Activated CD4-positive, alpha-beta memory T cell treated with anti-CD3 and anti-CD28 coated beads for 36 hours (primary cell): ENCODE measurements at regions not wholly inside any gene's neighbourhood (a gene's known extent, or its start where the extent isn't known, plus 50 kb on each side); places are given as distances from the start of the nearest gene placed in this dataset.

ENCODE experiments used
- CTCF ChIA-PET: fragments of 350-600 bp; sonication (Branson Sonifier 250); formaldehyde crosslinking; loops from one replicate; lab custom pipeline; 2021; ENCODE audit warnings: antibody characterized with exemption, inconsistent platforms; lab: Charles Lee
- POLR2A ChIA-PET: fragments of 350-600 bp; sonication (Branson Sonifier 250); formaldehyde crosslinking; loops from one replicate; lab custom pipeline; 2021; ENCODE audit warnings: antibody characterized with exemption; lab: Charles Lee
- DNase-seq: peaks from one replicate; pipeline ENCODE4 v3.0.0-alpha.2; 2020
- H3K27ac Mint-ChIP-seq: one replicate; pipeline ENCODE4 v1.8.0; 2021; ENCODE audit warnings: mixed read lengths
- H3K27me3 Mint-ChIP-seq: one replicate; pipeline ENCODE4 v1.8.0; 2021; ENCODE audit warnings: mixed read lengths
- H3K36me3 Mint-ChIP-seq: one replicate; pipeline ENCODE4 v1.8.0; 2021; ENCODE audit warnings: mixed read lengths
- H3K4me1 Mint-ChIP-seq: one replicate; pipeline ENCODE4 v1.8.0; 2021; ENCODE audit warnings: low read depth, mixed read lengths
- H3K4me3 Mint-ChIP-seq: one replicate; pipeline ENCODE4 v1.8.0; 2021; ENCODE audit warnings: mild to moderate bottlenecking, mixed read lengths
- H3K9me3 Mint-ChIP-seq: one replicate; pipeline ENCODE4 v1.8.0; 2021; ENCODE audit warnings: mixed read lengths
- intact Hi-C: fragments of 100-400 bp; cut with micrococcal nuclease; formaldehyde crosslinking; loops from one replicate; pipeline ENCODE4 v1.15.1; 2023

- no peak for DNase-seq
- Mint-ChIP-seq H3K27me3 (no peaks in the 10 kb centered on the region), H3K36me3 (no peaks in the 10 kb centered on the region), H3K4me3 (no peak overlapping the region), H3K9me3 (no peaks in the 10 kb centered on the region), H3K27ac (no peak overlapping the region), H3K4me1 (no peaks in the 10 kb centered on the region)
- intact Hi-C loops, result no loop called here
- CTCF ChIA-PET, result no interaction called here
- POLR2A ChIA-PET, result no interaction called here
Observed at GRCh38 chr10:83222300-83222699, 917.0 kb upstream of the GHITM start.

DNA sequence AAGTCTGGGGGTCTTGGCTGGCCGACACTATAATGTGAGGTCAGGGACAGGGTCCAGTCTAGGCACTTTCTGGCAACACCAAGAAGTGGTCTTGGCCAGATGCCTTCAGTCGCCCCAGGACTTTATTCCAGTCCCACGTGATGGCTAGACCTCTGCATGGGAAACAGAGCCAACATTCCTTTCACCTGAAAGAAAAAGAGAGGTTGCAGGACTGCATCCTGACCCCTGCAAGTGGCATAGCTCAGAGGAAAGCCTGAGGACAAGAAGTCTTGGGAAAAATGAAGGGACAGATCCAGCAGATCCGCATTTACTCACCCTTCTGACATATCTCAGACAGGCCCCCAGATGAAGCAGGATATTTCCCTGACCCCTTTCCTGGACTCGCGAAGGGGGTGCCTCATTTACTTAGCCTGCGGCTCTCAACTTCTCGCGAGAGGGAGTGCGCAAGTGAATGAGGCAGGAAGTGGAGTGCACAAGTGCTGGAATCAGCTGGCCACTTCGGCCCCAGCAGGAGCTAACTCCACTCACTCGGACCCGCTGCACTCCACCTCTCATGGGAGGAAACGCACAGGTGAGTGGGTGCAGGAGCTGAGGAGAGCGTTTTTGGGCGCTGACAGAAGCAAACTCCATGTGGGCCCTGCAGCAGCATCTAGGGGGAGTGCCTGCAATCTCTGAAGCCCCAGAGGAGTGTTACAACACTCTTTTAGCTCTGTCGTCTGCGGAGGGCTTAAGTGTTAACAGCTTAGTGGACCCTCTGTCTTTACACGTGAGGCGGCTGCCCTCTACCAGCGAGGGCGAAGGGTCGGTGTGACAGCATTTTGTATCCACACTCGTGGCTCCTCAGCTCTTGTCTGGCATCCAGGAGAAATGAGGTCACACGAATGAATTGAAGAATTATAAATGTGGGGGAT lies 916.2 kb upstream of the GHITM start:
- no peaks in the 10 kb centered on the region for H3K36me3 Mint-ChIP-seq
- intact Hi-C loops, result no loop called here

GRCh38 chr10:83225781-83226180 lies 913.5 kb upstream of the GHITM start:
- H3K9me3 Mint-ChIP-seq, result no peaks in the 10 kb centered on the region
- H3K4me1 Mint-ChIP-seq, result no peaks in the 10 kb centered on the region
- H3K27ac Mint-ChIP-seq, result no peak overlapping the region
- H3K36me3 Mint-ChIP-seq, result no peaks in the 10 kb centered on the region
- DNase-seq, result no peak
- no peak overlapping the region for H3K4me3 Mint-ChIP-seq
- no peaks in the 10 kb centered on the region for H3K27me3 Mint-ChIP-seq
- ChIA-PET POLR2A (no interaction called here), CTCF (no interaction called here)
- intact Hi-C loops, result no loop called here

More for the DNA sequence above, 916.2 kb upstream of the GHITM start:
- Mint-ChIP-seq H3K27ac (no peak overlapping the region), H3K27me3 (no peaks in the 10 kb centered on the region), H3K9me3 (no peaks in the 10 kb centered on the region), H3K4me3 (no peak overlapping the region), H3K4me1 (no peaks in the 10 kb centered on the region)
- ChIA-PET CTCF (no interaction called here), POLR2A (no interaction called here)
- no peak for DNase-seq

DNA sequence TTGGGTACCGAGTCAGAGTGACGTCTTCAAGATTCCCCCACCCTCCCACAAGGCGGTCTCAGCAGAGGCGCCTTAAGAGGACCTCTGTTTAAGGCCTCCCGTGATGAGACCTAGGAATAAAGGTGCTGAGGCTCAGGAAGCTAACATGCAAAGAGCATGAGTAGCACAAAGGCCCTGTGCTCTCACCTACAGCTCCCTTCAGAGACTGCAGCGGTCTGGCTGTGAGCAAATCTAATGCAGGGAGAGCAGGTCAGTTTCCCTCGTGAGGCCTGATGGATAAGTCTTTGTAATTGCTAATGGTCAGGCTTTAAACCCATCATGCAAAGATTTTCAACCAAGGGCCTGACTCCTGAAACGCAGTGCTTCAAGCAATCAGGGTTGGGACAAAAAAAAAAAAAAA lies 909.3 kb upstream of the GHITM start:
- Mint-ChIP-seq H3K4me1 (no peaks in the 10 kb centered on the region), H3K9me3 (peaks cover 7% of the 10 kb centered on the region), H3K27me3 (no peaks in the 10 kb centered on the region), H3K36me3 (no peaks in the 10 kb centered on the region), H3K27ac (no peak overlapping the region), H3K4me3 (no peak overlapping the region)
- intact Hi-C loops, result no loop called here
- CTCF ChIA-PET, result no interaction called here
- no peak for DNase-seq
- POLR2A ChIA-PET, result no interaction called here

DNA sequence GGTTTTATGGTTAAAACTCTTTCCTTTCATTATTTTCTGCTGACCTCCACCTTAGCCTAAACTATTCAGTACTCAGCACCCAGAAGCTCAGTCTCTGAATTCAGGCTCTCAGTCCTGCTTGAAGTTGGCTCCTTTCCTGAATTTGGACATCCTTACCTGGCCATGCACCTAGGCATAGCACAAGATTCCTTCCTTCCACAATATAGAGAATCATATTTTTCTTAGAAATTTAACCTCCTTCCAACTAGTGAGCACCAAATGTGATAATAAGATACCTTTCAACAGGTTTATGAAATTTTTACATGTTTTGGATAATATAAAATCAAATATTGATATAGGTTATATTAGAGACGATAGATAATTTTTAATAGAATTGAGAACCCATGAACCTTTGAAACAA lies 905.6 kb upstream of the GHITM start:
- DNase-seq, result no peak
- Mint-ChIP-seq H3K27ac (no peak overlapping the region), H3K27me3 (no peaks in the 10 kb centered on the region), H3K36me3 (no peaks in the 10 kb centered on the region), H3K9me3 (peaks cover 7% of the 10 kb centered on the region), H3K4me1 (no peaks in the 10 kb centered on the region), H3K4me3 (no peak overlapping the region)
- POLR2A ChIA-PET, result no interaction called here
- CTCF ChIA-PET, result no interaction called here
- intact Hi-C loops, result no loop called here

- ChIA-PET POLR2A (no interaction called here), CTCF (no interaction called here)
- Mint-ChIP-seq H3K9me3 (peaks cover 7% of the 10 kb centered on the region), H3K27me3 (no peaks in the 10 kb centered on the region), H3K4me1 (no peaks in the 10 kb centered on the region), H3K36me3 (no peaks in the 10 kb centered on the region), H3K4me3 (no peak overlapping the region), H3K27ac (no peak overlapping the region)
- DNase-seq, result no peak
- intact Hi-C loops, result no loop called here
Observed at GRCh38 chr10:83248106-83248631, 891.1 kb upstream of the GHITM start.

DNA sequence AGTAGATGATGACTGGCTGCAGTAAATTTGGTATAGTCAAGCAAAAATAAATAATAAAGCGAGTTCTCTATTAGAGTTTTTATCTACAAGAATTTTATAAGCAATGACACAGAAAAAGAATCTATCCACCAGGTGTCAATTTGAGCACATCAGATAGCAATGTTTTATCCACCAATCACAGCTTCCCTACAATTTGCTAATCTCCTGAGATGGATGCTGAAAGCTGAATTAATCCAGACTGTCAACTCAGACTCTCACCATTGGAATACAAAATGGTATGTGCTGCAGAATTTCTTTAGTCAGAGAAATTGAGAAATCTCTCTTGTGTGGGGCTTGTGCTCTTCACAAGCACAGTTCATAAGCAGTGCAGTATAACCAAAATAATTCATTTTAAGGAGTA lies 888.9 kb upstream of the GHITM start:
- no peaks in the 10 kb centered on the region for H3K36me3 Mint-ChIP-seq
- H3K27me3 Mint-ChIP-seq, result no peaks in the 10 kb centered on the region
- no peaks in the 10 kb centered on the region for H3K4me1 Mint-ChIP-seq
- intact Hi-C loops, result no loop called here
- DNase-seq, result no peak
- H3K27ac Mint-ChIP-seq, result no peak overlapping the region
- no peak overlapping the region for H3K4me3 Mint-ChIP-seq
- POLR2A ChIA-PET, result no interaction called here
- H3K9me3 Mint-ChIP-seq, result peaks cover 25% of the 10 kb centered on the region
- CTCF ChIA-PET, result no interaction called here

DNA sequence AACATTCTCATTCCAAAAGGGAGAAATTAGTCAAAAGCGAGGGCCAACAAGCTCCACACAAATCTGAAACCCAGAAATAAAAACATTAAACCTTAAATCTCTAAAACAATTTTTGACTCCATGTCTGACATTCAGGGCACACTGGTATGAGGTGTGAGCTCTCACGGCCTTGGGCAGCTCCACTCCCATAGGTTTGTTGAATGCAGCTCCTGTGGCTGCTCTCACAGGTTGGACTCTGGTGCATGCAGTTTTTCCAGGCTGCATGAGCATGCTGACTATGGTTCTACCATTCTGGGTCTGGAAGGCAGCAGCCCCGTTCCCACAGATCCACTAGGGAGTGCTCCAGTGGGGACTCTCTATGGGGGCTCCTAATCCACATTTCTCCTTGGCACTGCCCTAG lies 887.1 kb upstream of the GHITM start:
- Mint-ChIP-seq H3K4me1 (no peaks in the 10 kb centered on the region), H3K36me3 (no peaks in the 10 kb centered on the region), H3K27ac (no peak overlapping the region), H3K9me3 (peaks cover 25% of the 10 kb centered on the region), H3K27me3 (no peaks in the 10 kb centered on the region), H3K4me3 (no peak overlapping the region)
- CTCF ChIA-PET, result interaction anchor here (1.1 kb wide), 1 partner anchor 619 kb away, joined by 3 read pairs; no protein-coding TSS in a partner anchor
- POLR2A ChIA-PET, result no interaction called here
- DNase-seq, result no peak
- intact Hi-C loops, result no loop called here

- no peaks in the 10 kb centered on the region for H3K4me1 Mint-ChIP-seq
- no peak for DNase-seq
Observed at GRCh38 chr10:83252596-83252995, 886.7 kb upstream of the GHITM start.

DNA sequence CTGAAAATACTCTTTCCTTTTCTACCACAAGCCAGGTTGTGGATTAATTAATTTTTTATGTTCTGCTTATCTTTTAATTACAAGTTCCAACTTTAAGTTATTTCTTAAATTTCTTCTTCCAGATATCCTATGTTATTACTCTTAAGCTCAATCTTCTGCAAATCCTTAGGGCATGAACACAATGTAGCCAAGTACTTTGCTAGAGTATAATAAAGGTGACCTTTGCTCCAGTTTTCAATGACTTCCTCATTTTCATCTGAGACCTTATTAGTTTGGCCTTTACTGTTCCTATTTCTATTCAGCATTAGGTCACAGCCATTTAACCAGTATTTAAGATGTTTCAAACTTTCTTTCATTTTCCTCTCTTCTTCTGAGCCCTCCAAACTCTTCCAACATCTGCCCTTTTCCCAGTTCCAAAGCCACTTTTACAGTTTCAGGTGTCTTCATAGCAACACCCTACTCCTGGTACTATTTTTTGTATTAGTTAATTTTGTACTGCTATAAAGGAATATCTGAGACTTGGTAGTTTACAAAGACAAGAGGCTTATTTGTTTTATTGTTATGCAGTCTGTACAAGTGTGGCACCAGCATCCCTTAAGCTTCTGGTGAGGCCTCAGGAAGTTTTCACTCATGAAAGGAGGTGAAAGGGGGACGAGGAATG lies 886.2 kb upstream of the GHITM start:
- ChIA-PET POLR2A (no interaction called here), CTCF (interaction anchor here (1.1 kb wide), 1 partner anchor 618 kb away, joined by 3 read pairs; no protein-coding TSS in a partner anchor)
- Mint-ChIP-seq H3K9me3 (peaks cover 25% of the 10 kb centered on the region), H3K36me3 (no peaks in the 10 kb centered on the region), H3K27ac (no peak overlapping the region), H3K27me3 (no peaks in the 10 kb centered on the region), H3K4me1 (no peaks in the 10 kb centered on the region), H3K4me3 (no peak overlapping the region)
- intact Hi-C loops, result no loop called here
- no peak for DNase-seq

More at GRCh38 chr10:83252596-83252995, 886.7 kb upstream of the GHITM start:
- intact Hi-C loops, result no loop called here
- Mint-ChIP-seq H3K36me3 (no peaks in the 10 kb centered on the region), H3K4me3 (no peak overlapping the region), H3K27ac (no peak overlapping the region), H3K9me3 (peaks cover 25% of the 10 kb centered on the region), H3K27me3 (no peaks in the 10 kb centered on the region)
- ChIA-PET CTCF (interaction anchor here (1.1 kb wide), 1 partner anchor 619 kb away, joined by 3 read pairs; no protein-coding TSS in a partner anchor), POLR2A (no interaction called here)

DNA sequence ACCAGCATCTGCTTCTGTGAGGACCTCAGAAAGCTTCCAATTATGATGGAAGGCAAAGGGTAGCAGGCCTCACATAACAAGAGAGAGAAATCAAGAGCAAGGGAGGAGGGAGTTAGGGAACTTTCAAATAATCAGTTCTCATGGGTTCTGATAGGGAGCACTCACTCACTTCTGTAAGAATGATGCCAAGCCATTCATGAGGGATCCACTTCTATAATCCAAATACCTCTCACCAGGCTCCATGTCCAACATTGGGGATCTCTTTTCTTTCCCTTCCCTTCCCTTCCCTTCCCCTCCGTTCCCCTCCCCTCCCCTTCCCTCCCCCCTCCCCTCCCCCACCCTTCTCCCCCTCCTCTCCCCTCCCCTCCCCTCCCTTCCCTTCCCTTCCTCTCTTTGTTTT lies 884.6 kb upstream of the GHITM start:
- H3K27me3 Mint-ChIP-seq, result no peaks in the 10 kb centered on the region
- no peak for DNase-seq
- H3K36me3 Mint-ChIP-seq, result no peaks in the 10 kb centered on the region
- H3K9me3 Mint-ChIP-seq, result peaks cover 30% of the 10 kb centered on the region
- H3K27ac Mint-ChIP-seq, result no peak overlapping the region
- no peak overlapping the region for H3K4me3 Mint-ChIP-seq
- ChIA-PET POLR2A (no interaction called here), CTCF (no interaction called here)
- H3K4me1 Mint-ChIP-seq, result no peaks in the 10 kb centered on the region
- intact Hi-C loops, result no loop called here

DNA sequence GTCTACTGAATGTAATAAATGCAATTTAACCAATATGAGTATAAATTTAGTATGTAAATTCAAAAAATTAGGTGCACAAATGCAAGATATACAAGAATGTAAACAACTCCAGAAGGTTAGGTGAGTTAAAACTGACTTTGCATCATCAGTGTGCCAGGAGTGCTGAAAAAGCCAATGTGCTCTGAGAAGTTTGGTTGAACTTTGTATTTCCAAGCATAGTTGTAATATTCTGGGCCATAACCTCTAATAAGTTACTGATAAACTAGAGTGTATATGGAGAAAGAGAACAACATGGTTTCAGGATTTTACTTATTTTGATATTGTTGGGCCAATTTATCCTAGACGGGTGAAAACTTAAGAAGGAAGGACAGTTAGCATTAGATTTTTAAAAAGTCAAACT lies 876.9 kb upstream of the GHITM start:
- no peak overlapping the region for H3K27ac Mint-ChIP-seq
- no peaks in the 10 kb centered on the region for H3K27me3 Mint-ChIP-seq
- ChIA-PET POLR2A (no interaction called here), CTCF (no interaction called here)
- no peaks in the 10 kb centered on the region for H3K36me3 Mint-ChIP-seq
- no peaks in the 10 kb centered on the region for H3K4me1 Mint-ChIP-seq
- intact Hi-C loops, result no loop called here
- H3K4me3 Mint-ChIP-seq, result no peak overlapping the region
- H3K9me3 Mint-ChIP-seq, result peaks cover 20% of the 10 kb centered on the region
- no peak for DNase-seq
